Loucy (cell line): ENCODE measurements at regions not wholly inside any gene's neighbourhood (a gene's known extent, or its start where the extent isn't known, plus 50 kb on each side); places are given as distances from the start of the nearest gene placed in this dataset.
A peak's percentile ranks its signal among the peaks of the same experiment; 100 is the strongest.

ENCODE experiments used
- H2AFZ ChIP-seq: fragments of 200-600 bp; sonication (generic); 2 replicates; pipeline ENCODE4 v1.6.0; 2016; ENCODE audit warnings: antibody characterized with exemption, mild to moderate bottlenecking, low read length, moderate library complexity
- H3F3A ChIP-seq: fragments of 200-600 bp; 2 replicates; pipeline ENCODE4 v1.6.0; 2016; ENCODE audit warnings: antibody characterized with exemption, low read depth, mild to moderate bottlenecking
- H3K27me3 ChIP-seq: fragments of 200-600 bp; sonication (generic); 2 replicates; pipeline ENCODE4 v1.6.1; 2014; ENCODE audit warnings: low read length, mild to moderate bottlenecking; ENCODE audit not compliant: insufficient read depth, poor library complexity, severe bottlenecking
- H3K36me3 ChIP-seq: fragments of 200-600 bp; sonication (generic); 2 replicates; pipeline ENCODE4 v1.6.1; 2016; ENCODE audit warnings: low read length; ENCODE audit not compliant: insufficient read depth
- H3K4me1 ChIP-seq: fragments of 200-600 bp; sonication (generic); 2 replicates; pipeline ENCODE4 v1.5.1; 2014; ENCODE audit warnings: low read length, mild to moderate bottlenecking; ENCODE audit not compliant: insufficient read depth, poor library complexity, severe bottlenecking
- H3K4me2 ChIP-seq: fragments of 200-600 bp; sonication (generic); 2 replicates; pipeline ENCODE4 v1.6.0; 2014; ENCODE audit warnings: antibody characterized with exemption, low read length, low read depth, mild to moderate bottlenecking; ENCODE audit not compliant: poor library complexity, severe bottlenecking
- H3K4me3 ChIP-seq: fragments of 200-600 bp; sonication (generic); 2 replicates; pipeline ENCODE4 v1.5.1; 2014; ENCODE audit warnings: low read length, mild to moderate bottlenecking, mixed read lengths; ENCODE audit not compliant: poor library complexity, severe bottlenecking
- H3K79me2 ChIP-seq: fragments of 200-600 bp; sonication (generic); 2 replicates; pipeline ENCODE4 v1.6.1; 2014; ENCODE audit warnings: low read length; ENCODE audit not compliant: insufficient read depth
- H3K9ac ChIP-seq: fragments of 200-600 bp; sonication (generic); 2 replicates; pipeline ENCODE4 v1.6.0; 2014; ENCODE audit warnings: mild to moderate bottlenecking, low read depth, low read length, moderate library complexity; ENCODE audit not compliant: poor library complexity, severe bottlenecking
- H3K9me2 ChIP-seq: fragments of 200-600 bp; sonication (generic); replicated peaks from 2 replicates; pipeline ENCODE4 v1.6.1; 2016; ENCODE audit warnings: low read depth, low read length, mixed read lengths
- H3K9me3 ChIP-seq: fragments of 200-600 bp; sonication (generic); 2 replicates; pipeline ENCODE4 v1.6.1; 2014; ENCODE audit warnings: mild to moderate bottlenecking, antibody characterized with exemption, low read length, low read depth; ENCODE audit not compliant: insufficient read depth
- H4K20me1 ChIP-seq: fragments of 200-600 bp; sonication (generic); 2 replicates; pipeline ENCODE4 v1.6.0; 2014; ENCODE audit warnings: antibody characterized with exemption, low read length, mild to moderate bottlenecking; ENCODE audit not compliant: insufficient read depth, poor library complexity, severe bottlenecking
- CTCF ChIP-seq: fragments of 200-600 bp; sonication (generic); conservative IDR thresholded peaks from 2 replicates; pipeline ENCODE4 v1.5.1; 2014; ENCODE audit warnings: mild to moderate bottlenecking, antibody characterized with exemption, low read length
- EZH2phosphoT487 ChIP-seq: fragments of 200-600 bp; IDR thresholded peaks from 2 replicates; pipeline ENCODE4 v1.6.1; 2018; ENCODE audit warnings: antibody characterized with exemption, mild to moderate bottlenecking, moderate library complexity, borderline replicate concordance

- TF ChIP-seq CTCF: no peak
- TF ChIP-seq EZH2phosphoT487: no peak
These were observed 232.9 kb downstream of the SAMD5 start for GRCh38 chr6:147741389-147741788.

GRCh38 chr6:147742440-147742839 is 233.9 kb downstream of the SAMD5 start:
- peaks cover 23% of the 10 kb centered on the region for H3K4me1 ChIP-seq
- H3K27me3 ChIP-seq: no peaks in the 10 kb centered on the region
- H3K4me3 ChIP-seq: no peak overlapping the region
- no peak overlapping the region for H2AFZ ChIP-seq
- TF ChIP-seq EZH2phosphoT487: no peak
- TF ChIP-seq CTCF: 0 out of 2 replicates have a peak, but pooled peaks have one; percentile 11
- no peaks in the 10 kb centered on the region for H3K9me2 ChIP-seq
- H3K9ac ChIP-seq: no peak overlapping the region
- H4K20me1 ChIP-seq: no peaks in the 10 kb centered on the region
- no peaks in the 10 kb centered on the region for H3K9me3 ChIP-seq
- H3K36me3 ChIP-seq: no peaks in the 10 kb centered on the region
- H3K79me2 ChIP-seq: no peaks in the 10 kb centered on the region
- no peak overlapping the region for H3K4me2 ChIP-seq
- H3F3A ChIP-seq: no peaks in the 10 kb centered on the region

More at GRCh38 chr6:147741389-147741788, 232.9 kb downstream of the SAMD5 start:
- no peak overlapping the region for H3K9ac ChIP-seq
- H3K27me3 ChIP-seq: no peaks in the 10 kb centered on the region
- no peaks in the 10 kb centered on the region for H3F3A ChIP-seq
- no peaks in the 10 kb centered on the region for H3K9me2 ChIP-seq
- no peak overlapping the region for H2AFZ ChIP-seq
- no peaks in the 10 kb centered on the region for H4K20me1 ChIP-seq
- H3K9me3 ChIP-seq: no peaks in the 10 kb centered on the region
- H3K4me2 ChIP-seq: no peak overlapping the region
- no peaks in the 10 kb centered on the region for H3K79me2 ChIP-seq
- no peak overlapping the region for H3K4me3 ChIP-seq
- peaks cover 23% of the 10 kb centered on the region for H3K4me1 ChIP-seq
- H3K36me3 ChIP-seq: no peaks in the 10 kb centered on the region

- no peaks in the 10 kb centered on the region for H3K79me2 ChIP-seq
- no peaks in the 10 kb centered on the region for H4K20me1 ChIP-seq
- no peak overlapping the region for H3K9ac ChIP-seq
- peaks cover 9% of the 10 kb centered on the region for H3K4me1 ChIP-seq
- no peaks in the 10 kb centered on the region for H3K9me2 ChIP-seq
- H3K27me3 ChIP-seq: no peaks in the 10 kb centered on the region
- H2AFZ ChIP-seq: no peak overlapping the region
- TF ChIP-seq EZH2phosphoT487 (no peak), CTCF (no peak)
- no peaks in the 10 kb centered on the region for H3F3A ChIP-seq
- no peak overlapping the region for H3K4me3 ChIP-seq
- H3K4me2 ChIP-seq: no peak overlapping the region
- H3K36me3 ChIP-seq: no peaks in the 10 kb centered on the region
- no peaks in the 10 kb centered on the region for H3K9me3 ChIP-seq
These were observed 235.5 kb downstream of the SAMD5 start for GRCh38 chr6:147744012-147744411.
